ENCODE measurements at regions not wholly inside any gene's neighbourhood (a gene's known extent, or its start where the extent isn't known, plus 50 kb on each side); places are given as distances from the start of the nearest gene placed in this dataset.

DNA sequence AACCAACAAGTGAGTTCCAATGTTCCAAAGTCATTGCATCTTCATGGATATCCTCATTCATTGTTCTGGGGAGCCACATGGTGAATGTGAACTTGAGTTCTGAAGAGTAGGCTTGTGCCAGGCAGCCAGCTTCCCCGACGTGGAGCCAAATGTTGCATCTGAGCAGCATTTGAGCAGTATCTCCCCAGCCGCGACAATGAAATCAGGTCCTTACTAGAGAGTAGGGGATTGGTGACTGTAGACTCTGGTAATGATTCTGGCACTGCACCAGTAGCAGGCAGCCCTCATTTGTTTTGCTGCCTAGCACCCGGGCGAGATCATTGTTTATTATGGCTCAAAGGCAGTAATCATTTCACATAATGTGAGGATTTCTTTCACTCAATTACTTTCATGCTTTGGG lies 451.4 kb upstream of the C9orf72 start:
- TF ChIP-seq, protein P1, sequence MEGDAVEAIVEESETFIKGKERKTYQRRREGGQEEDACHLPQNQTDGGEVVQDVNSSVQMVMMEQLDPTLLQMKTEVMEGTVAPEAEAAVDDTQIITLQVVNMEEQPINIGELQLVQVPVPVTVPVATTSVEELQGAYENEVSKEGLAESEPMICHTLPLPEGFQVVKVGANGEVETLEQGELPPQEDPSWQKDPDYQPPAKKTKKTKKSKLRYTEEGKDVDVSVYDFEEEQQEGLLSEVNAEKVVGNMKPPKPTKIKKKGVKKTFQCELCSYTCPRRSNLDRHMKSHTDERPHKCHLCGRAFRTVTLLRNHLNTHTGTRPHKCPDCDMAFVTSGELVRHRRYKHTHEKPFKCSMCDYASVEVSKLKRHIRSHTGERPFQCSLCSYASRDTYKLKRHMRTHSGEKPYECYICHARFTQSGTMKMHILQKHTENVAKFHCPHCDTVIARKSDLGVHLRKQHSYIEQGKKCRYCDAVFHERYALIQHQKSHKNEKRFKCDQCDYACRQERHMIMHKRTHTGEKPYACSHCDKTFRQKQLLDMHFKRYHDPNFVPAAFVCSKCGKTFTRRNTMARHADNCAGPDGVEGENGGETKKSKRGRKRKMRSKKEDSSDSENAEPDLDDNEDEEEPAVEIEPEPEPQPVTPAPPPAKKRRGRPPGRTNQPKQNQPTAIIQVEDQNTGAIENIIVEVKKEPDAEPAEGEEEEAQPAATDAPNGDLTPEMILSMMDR (IDR thresholded peaks at IDR 0.05), result no peak
- no peak for TF ChIP-seq EZH2phosphoT487 (IDR thresholded peaks at IDR 0.05)

All from neural progenitor cell (in vitro differentiated cells).